ENCODE measurements at regions not wholly inside any gene's neighbourhood (a gene's known extent, or its start where the extent isn't known, plus 50 kb on each side); places are given as distances from the start of the nearest gene placed in this dataset.

GRCh38 chr1:208536212-208536611, 292.0 kb upstream of the PLXNA2 start:
- intact Hi-C loops (cut with DNase I): no loop called here
- H3K4me3 ChIP-seq: no peak overlapping the region
- no peak for DNase-seq
- no peak overlapping the region for H3K27ac ChIP-seq
- TF ChIP-seq CTCF (IDR thresholded peaks at IDR 0.05): no peak
- H3K36me3 ChIP-seq: no peaks in the 10 kb centered on the region
- no peaks in the 10 kb centered on the region for H3K9me3 ChIP-seq
- ATAC-seq: no peak
- peaks cover 0 to 4% (median 0%) of the 10 kb centered on the region in 4 donors for H3K27me3 ChIP-seq
- 80% methylated on average over 4 of the region's 4 CpGs for WGBS, 2 donors
- no peak for FAIRE-seq
- no peaks in the 10 kb centered on the region for H3K4me1 ChIP-seq

GRCh38 chr1:208537198-208537597, 293.0 kb upstream of the PLXNA2 start:
- Histone ChIP-seq H3K27me3 (peaks cover 0 to 4% (median 0%) of the 10 kb centered on the region in 4 donors), H3K4me3 (no peak overlapping the region), H3K9me3 (no peaks in the 10 kb centered on the region), H3K4me1 (no peaks in the 10 kb centered on the region), H3K27ac (no peak overlapping the region), H3K36me3 (no peaks in the 10 kb centered on the region)
- no peak for DNase-seq
- TF ChIP-seq CTCF (IDR thresholded peaks at IDR 0.05): no peak
- no peak for ATAC-seq
- no peak for FAIRE-seq
- WGBS, 2 donors: 46 to 59% methylated on average over 3 of the region's 3 CpGs
- intact Hi-C loops (cut with DNase I): no loop called here

- 75 to 85% methylated on average over 7 of the region's 7 CpGs for WGBS, 2 donors
- DNase-seq (no peak), FAIRE-seq (no peak), ATAC-seq (no peak)
- no peak for TF ChIP-seq CTCF (IDR thresholded peaks at IDR 0.05)
- intact Hi-C loops (cut with DNase I): no loop called here
- H3K36me3 ChIP-seq: no peaks in the 10 kb centered on the region
- H3K27ac ChIP-seq: no peak overlapping the region
- peaks cover 0 to 4% (median 0%) of the 10 kb centered on the region in 4 donors for H3K27me3 ChIP-seq
- no peaks in the 10 kb centered on the region for H3K4me1 ChIP-seq
- no peak overlapping the region for H3K4me3 ChIP-seq
- H3K9me3 ChIP-seq: no peaks in the 10 kb centered on the region
Observed at GRCh38 chr1:208538078-208538477, 293.9 kb upstream of the PLXNA2 start.

- no peak for TF ChIP-seq CTCF (IDR thresholded peaks at IDR 0.05)
- FAIRE-seq: no peak
- no peak overlapping the region for H3K27ac ChIP-seq
Observed at GRCh38 chr1:208538587-208538986, 294.4 kb upstream of the PLXNA2 start.

GRCh38 chr1:208540724-208541123, 296.5 kb upstream of the PLXNA2 start:
- no peaks in the 10 kb centered on the region for H3K9me3 ChIP-seq
- 81 to 85% methylated on average over 2 of the region's 2 CpGs for WGBS, 2 donors
- H3K4me3 ChIP-seq: no peak overlapping the region
- H3K27ac ChIP-seq: no peak overlapping the region
- ATAC-seq (no peak), FAIRE-seq (no peak), DNase-seq (no peak)
- TF ChIP-seq CTCF (IDR thresholded peaks at IDR 0.05): no peak
- H3K27me3 ChIP-seq: peaks cover 0 to 4% (median 0%) of the 10 kb centered on the region in 4 donors
- H3K36me3 ChIP-seq: no peaks in the 10 kb centered on the region
- intact Hi-C loops (cut with DNase I): no loop called here
- H3K4me1 ChIP-seq: no peaks in the 10 kb centered on the region

More at GRCh38 chr1:208538587-208538986, 294.4 kb upstream of the PLXNA2 start:
- peaks cover 0 to 4% (median 0%) of the 10 kb centered on the region in 4 donors for H3K27me3 ChIP-seq
- DNase-seq (no peak), ATAC-seq (peak in 2 of 4 donors; percentile 62 to 75)
- no peak overlapping the region for H3K4me3 ChIP-seq
- intact Hi-C loops (cut with DNase I): no loop called here
- H3K36me3 ChIP-seq: no peaks in the 10 kb centered on the region
- H3K4me1 ChIP-seq: no peaks in the 10 kb centered on the region
- WGBS, 2 donors: 80 to 86% methylated on average over 5 of the region's 5 CpGs
- H3K9me3 ChIP-seq: no peaks in the 10 kb centered on the region
